HG03469 (cell line): ENCODE measurements at regions not wholly inside any gene's neighbourhood (a gene's known extent, or its start where the extent isn't known, plus 50 kb on each side); places are given as distances from the start of the nearest gene placed in this dataset.
"Not testable (repeated sequence)": the region's sequence is repeated elsewhere in the genome, so short reads cannot be mapped to it uniquely, and the experiment has no call there.

Source experiments
- ATAC-seq: cut with Tn5 transposase; IDR thresholded peaks from one replicate; pipeline ENCODE4 v1.9.1; 2021; ENCODE audit warnings: mild to moderate bottlenecking, moderate library complexity, moderate number of reproducible peaks; ENCODE audit not compliant: unreplicated experiment

DNA sequence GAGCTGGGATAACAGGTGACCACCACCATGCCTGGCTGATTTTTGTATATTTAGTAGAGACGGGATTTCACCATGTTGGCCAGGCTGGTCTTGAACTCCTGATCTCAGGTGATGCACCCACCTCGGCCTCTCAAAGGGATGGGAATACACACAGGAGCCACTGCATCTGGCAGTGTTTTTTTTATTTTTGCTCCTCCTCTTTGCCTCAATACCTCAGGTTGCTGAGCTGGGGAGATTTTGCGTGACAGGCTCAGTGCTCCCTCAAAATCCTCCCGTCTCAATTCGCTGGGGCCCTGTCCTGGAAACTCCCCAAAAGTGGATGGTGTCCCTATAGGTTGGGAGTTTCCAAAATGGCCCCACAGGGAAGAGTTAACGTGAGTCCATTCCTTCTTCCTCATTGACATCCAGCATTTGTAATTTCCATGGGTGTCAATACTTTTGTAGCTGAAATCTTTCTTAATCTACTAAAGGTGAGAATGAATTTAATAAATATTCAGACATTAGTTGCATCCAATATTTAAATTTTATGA lies 71.8 kb downstream of the GGTLC2 start:
- ATAC-seq: no peak

GRCh38 chr22:22717664-22718063 lies 73.2 kb downstream of the GGTLC2 start:
- ATAC-seq: no peak

DNA sequence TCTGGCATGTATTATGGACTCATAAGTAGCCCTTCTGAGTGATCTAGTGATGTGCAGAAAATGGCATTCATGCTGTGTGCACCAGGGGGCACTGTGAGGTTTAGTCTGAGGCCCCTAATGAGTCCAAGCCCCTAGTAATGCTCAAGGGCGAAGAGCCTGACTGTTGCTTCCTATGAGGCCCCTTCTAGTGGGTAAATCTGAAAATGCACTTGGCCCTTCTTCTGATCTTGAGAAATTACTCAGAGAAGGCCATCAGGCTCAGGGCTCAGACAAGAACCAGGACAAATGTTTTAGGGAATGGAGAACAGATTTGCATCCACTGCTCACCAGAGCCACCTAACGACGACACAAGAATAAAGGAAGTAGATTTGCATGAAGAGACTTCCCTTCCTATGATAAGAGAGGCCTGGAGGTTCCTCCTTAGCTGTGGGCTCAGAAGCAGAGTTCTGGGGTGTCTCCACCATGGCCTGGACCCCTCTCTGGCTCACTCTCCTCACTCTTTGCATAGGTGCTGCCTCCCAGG lies 75.8 kb downstream of the GGTLC2 start:
- ATAC-seq: no peak

GRCh38 chr22:22720724-22721261 lies 76.4 kb downstream of the GGTLC2 start:
- peak; percentile 39 for ATAC-seq

DNA sequence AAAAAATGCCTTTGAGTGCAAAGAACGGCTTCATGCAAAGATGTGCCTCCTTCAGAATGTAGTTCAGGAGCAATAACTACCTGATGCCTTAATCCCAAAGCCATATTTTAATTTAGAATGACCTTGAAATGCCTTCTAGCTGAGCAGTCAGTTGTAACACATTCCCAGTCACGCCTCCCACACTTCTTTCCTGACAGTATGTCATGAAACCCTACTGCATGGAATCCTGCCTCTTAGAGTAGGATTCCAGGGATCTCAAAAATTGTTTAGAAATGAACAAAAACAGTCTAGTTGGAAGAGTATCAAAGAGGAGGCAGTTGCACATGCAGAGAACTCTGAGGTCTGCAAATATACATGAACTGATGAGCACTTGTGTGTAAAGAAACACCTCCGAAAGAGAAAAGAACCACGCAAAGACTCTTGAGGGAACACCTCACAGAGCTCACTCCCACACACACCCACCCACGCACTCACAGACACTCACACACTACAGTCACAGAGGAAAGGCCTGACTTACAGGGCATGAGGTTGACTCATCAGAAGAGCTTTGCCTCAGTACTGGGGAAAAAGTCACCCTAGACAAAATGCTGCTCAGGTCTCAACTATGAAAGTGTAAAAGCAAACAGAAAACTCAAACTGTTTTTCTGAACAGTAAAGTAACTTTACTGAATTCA lies 77.4 kb downstream of the GGTLC2 start:
- ATAC-seq: no peak

DNA sequence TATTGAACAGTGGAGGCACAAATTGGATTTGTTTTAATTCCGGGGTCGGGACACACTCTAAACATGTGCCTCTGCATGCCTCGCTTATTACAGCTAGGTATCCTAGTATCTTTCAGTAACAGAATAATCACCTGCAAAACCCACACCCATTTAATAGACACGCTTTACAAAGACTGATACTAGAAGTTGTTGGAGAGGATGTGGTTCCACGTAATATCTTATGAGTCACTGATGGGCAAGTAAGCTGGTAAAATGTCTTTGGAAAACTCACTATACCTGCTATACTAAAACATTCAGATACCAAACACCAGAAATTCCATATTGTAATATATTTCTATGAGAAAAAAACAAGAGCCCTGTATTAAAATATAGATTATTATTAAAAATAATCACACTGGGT lies 84.0 kb downstream of the GGTLC2 start:
- no peak for ATAC-seq

- ATAC-seq: no peak
These were observed 86.4 kb downstream of the GGTLC2 start for GRCh38 chr22:22730655-22731373.

DNA sequence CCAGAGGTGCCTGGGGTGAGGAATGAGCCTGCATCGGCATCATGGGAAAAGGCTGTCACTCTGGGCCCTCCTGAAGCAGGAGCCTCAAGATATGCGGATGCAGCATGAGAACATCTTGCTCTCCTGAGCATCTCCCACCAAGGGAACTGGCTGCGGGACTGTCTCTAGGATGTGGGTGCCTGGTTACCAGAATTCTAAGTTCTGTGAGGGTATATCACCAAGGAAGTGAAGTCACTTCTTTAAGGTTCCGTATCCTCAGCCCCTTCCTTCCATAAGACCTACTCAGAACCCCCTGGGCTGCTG lies 86.9 kb downstream of the GGTLC2 start:
- no peak for ATAC-seq

- not testable (repeated sequence) for ATAC-seq
These were observed 88.6 kb downstream of the GGTLC2 start for GRCh38 chr22:22733006-22733405.

GRCh38 chr22:22733881-22734373 lies 89.5 kb downstream of the GGTLC2 start:
- no peak for ATAC-seq

- not testable (repeated sequence) for ATAC-seq
These were observed 90.2 kb downstream of the GGTLC2 start for GRCh38 chr22:22734395-22735272.

DNA sequence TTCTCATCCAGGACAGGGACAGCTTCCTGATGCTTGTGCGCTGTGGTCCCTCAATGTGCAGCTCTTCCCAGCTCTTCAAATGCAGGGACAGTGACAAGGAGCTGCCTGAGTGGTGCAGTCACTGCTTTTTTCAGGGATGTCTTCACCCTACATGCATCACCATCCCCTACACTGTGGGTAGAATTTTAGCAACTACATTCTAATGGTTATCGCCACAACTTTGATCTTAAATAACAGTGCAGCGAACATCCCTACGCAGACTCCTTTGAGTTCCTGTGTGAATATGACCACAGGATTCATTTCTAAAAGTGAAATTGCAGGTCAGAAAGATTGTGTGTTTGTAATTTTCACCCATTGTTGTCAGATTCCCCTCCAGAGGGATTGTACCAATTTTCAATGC lies 90.9 kb downstream of the GGTLC2 start:
- ATAC-seq: not testable (repeated sequence)

GRCh38 chr22:22735695-22736611 lies 91.5 kb downstream of the GGTLC2 start:
- no peak for ATAC-seq

DNA sequence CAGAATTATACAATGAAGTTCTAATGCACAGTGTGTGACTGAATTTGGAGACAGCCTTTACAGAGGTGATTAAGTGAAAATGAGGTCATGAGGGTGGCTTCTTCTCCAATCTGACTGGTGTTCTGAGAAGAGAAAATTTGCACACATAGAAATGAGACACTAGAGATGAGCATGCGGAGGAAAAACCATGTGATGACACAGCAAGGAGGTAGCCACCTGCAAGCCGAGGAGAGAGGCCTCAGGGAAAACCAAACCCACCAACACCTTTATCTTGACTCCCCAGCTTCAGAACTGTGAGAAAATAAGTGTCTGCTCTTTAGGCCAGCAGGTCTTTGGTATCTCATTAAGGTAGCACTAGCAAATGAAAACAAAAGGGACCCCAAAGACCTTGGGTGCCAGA lies 93.2 kb downstream of the GGTLC2 start:
- no peak for ATAC-seq

GRCh38 chr22:22738959-22739585 lies 94.7 kb downstream of the GGTLC2 start:
- ATAC-seq: no peak

- no peak for ATAC-seq
These were observed 96.3 kb downstream of the GGTLC2 start for GRCh38 chr22:22740560-22741276.

GRCh38 chr22:22741843-22742242 lies 97.4 kb downstream of the GGTLC2 start:
- ATAC-seq: no peak

- no peak for ATAC-seq
These were observed 98.2 kb downstream of the GGTLC2 start for GRCh38 chr22:22742641-22743040.
